DMS 273 (cell line): ENCODE measurements at regions not wholly inside any gene's neighbourhood (a gene's known extent, or its start where the extent isn't known, plus 50 kb on each side); places are given as distances from the start of the nearest gene placed in this dataset.
"Not testable (repeated sequence)": the region's sequence is repeated elsewhere in the genome, so short reads cannot be mapped to it uniquely, and the experiment has no call there.

Experiments
- DNase-seq: peaks from one replicate; lab custom pipeline; 2025; ENCODE audit not compliant: unreplicated experiment; lab: John Stamatoyannopoulos, UW

DNA sequence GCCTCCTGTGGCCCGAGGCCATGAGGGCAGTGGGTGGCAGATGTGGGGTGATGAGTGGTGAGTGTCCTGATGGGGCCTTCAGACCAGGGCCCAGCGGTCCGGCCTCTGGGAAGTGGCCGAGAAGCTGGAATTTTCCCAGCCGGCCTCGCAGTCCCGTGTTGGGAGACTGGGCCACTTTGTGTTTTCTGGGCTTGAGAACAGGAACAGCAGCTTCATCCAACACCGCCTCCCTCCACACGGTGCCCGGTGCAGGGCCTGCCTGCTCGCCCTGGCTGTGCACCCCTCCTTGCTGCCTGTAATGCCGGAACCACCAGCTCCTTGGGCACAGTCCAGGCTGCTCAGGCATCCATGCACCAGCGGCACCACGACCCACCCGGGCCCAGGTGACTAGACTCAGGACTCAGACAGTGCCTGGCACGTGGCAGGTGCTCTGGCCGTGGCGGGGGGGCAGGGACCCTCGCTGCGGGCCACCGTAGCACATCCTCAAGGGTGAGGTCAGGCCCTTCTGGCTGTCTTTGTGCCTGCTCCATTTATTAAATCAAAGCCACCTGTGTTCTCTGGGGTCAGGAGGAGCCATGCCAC lies 194.7 kb downstream of the BANP start:
- not testable (repeated sequence) for DNase-seq

DNA sequence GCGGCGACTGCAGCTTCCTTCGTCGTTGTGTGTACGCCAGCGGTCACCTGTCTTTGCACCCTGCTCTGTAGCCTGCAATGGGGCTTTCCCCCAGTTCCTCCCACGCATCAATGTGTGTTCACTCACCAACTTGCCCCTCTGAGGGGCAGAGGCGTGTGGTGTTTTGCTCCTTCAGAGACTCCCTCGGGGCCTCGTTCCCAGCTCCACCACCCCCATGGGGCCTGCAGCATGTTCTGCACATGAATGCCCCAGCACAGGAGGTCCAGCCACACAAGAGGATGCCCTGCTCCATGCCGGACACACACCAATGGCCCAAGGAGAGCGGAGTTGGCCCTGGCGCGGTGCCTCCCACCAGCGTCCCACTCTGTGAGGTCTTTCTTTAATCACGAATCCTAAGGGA lies 196.8 kb downstream of the BANP start:
- DNase-seq = not testable (repeated sequence)

DNA sequence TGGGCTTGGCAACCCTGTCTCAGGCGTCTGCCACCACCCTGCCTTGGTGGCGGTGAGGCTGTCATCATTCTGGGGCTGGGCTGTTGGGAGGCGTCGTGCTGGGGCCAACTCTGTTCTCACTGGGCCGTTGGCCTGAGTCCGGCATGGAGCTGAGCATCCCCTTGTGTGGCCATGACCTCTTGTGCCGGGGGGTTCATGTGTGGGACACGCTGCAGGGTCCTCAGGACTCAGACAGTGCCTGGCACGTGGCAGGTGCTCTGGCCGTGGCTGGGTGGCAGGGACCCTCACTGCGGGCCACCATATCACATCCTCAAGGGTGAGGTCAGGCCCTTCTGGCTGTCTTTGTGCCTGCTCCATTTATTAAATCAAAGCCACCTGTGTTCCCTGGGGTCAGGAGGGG lies 197.4 kb downstream of the BANP start:
- DNase-seq = not testable (repeated sequence)

DNA sequence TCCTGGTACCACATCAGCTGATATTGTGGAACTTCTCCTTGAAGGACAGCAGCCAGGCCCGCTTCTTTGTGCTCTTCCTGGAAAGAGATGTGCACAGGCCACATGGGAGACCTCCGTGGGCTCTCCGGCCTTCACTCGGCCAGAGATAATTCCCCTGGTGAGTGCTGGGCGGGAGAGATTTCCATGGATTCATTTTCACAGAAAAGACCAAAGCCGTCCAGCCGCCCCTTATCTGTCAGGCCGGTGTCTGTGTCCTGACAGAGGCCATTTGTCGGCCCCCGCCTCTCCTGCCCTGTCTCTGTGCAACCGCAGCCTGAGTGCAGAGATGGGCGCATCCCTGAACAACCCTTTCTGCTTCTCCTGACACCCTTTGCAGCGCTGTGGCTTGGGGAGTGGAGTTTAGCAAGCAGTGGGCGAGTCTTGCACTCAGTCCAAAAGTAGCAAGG lies 197.9 kb downstream of the BANP start:
- DNase-seq = not testable (repeated sequence)

DNA sequence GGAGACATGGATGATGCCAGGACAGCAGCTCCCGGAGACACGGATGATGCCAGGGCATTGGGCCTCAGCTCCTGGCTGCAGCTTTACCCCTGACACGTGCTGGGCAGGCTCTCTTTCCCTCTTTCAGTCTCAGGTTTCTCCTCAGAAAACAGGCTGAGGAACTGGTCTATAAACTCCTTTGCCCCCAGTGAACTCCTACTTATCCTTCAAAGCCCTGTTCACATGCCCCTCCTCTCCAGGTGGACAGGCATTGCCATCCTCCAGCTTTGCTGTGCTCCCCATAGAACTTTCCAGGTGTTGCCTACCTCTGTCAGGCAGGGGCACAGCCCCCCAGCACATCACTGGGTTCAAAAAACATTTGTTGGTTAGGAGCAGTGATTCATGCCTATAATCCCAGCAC lies 198.4 kb downstream of the BANP start:
- DNase-seq = not testable (repeated sequence)

DNA sequence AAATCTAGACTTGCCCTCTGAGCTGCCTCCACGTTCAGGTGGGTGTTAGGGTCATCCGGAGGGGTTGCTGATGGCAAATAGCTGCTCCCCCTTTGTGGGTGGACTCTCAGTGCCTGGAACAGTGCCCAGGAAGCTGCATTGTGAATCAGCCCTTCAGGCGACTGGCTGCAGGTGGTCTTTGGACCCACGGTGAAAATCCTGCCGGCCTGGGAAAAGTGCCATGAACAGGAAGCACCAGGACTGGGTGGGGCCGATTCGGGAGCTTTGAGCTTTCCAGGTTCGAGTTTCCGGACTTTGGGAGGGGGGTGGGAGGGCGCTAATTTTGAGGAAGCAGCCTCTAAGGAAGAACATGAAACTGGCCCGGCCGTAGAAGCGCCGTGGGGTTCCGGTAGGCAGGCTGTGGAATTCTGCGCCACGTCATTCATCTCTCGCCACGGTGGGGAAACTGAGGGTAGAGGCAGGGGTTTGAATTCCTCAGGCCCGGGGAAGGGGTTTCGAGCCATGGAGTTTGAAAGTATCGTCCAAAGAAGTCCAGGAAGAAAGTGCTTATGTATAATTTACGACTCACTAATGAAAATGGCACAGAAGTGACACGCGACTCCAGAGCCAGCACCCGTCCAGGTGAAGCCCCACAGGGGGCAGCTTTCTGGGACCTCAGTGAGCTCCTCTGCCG lies 199.4 kb downstream of the BANP start:
- DNase-seq = not testable (repeated sequence)

DNA sequence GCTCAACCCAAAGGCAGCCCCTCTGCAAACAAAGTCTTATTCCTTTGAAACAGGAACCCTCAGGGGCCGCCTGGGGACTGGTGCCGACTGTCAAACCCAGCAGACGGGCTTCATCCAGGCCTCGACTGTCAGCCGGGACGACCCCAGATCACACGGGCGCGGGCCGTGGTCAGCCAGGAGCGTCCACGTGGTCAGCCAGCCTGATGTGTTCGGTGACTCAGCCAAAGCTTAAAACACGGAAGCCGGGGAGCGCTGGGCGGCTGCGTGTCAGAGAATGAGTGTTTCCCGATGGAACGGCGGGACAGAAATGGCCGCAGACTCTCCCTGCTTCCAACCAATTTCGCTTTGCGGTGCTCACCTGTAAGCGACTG lies 199.9 kb downstream of the BANP start:
- DNase-seq = not testable (repeated sequence)

DNA sequence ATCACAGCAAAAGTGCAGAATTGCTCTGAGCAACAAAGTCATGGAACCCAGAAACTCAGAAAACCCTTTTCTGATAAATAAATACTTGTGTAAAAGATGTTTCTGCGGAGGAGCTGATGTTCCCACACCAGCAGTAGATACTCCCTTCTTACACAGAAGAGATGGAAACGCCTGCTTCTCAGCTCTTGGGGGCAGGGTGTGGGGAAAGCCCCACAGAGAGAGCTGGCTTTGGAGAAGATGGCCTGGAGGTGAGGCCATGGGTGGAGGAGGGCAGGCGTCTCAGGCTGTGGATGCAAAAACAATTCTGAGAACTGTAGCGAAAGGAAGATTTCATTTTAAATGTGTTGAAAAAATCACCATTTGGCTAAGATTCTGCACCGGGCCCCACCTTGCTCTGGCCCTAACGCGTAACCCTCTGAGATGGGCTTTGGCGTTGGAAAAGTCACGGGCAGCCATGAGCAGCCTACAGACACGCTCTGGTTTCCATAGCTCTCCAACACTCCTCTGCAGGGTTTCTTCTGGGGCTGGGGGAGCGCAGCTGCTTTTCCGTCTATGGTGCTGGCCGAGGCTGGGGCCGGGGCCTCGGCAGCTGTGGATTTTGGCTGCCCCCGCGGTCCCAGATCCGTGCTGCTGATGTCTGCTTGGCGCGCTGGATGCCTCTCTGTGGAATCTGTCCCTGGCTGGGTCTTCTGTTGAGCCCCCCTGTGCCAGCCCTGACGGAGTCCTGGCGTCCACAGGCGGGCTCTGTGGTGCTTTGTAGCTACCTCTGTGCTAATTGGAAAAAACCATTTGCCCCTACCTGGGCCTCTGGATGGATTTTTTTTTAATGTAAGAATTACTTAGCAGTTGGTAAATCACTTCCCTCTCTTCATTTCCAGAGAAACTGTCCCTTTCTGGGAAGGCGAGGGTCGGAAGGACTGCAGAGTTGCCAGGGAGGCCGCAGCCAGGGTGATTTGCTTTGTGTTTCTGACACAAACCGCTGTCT lies 200.9 kb downstream of the BANP start:
- DNase-seq = not testable (repeated sequence)

DNA sequence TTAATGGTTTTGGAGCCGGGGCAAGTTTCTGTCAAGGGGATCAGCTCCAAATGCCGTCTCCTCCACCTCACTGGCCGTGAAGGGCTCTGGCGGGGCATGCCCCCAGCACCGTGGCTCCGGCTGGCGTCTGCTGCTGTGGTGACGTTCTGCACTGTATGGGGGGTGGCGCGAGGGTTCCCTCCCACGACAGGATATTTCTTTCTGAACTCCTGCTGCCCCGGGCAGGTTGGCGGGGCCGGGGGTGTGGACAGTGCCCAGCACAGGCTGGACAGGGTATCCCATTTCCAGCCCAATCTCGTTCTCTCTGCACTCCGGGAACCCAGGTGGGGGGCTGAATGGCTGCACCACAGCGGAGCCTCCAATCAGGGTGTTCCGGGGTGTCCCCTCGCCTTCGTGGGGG lies 201.6 kb downstream of the BANP start:
- not testable (repeated sequence) for DNase-seq

DNA sequence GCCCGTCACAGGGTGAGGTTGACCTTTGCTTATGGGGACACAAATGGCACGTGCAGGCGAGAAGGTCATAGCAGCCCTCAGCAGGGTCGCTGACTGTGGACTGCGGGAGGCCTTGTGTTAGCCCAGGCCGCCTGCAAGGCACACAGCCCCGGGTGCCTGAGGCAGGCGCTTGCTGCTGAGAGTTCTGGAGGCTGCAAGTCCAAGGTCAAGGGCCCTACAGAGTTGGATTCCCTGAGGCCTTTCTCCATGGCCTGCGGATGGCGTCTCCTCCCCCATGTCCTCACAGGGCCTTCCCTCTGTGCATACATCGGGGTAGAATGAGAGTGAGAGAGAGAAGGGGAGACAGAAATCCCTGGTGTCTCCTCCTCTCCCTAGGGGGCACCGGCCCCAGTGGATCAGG lies 202.3 kb downstream of the BANP start:
- DNase-seq = not testable (repeated sequence)

DNA sequence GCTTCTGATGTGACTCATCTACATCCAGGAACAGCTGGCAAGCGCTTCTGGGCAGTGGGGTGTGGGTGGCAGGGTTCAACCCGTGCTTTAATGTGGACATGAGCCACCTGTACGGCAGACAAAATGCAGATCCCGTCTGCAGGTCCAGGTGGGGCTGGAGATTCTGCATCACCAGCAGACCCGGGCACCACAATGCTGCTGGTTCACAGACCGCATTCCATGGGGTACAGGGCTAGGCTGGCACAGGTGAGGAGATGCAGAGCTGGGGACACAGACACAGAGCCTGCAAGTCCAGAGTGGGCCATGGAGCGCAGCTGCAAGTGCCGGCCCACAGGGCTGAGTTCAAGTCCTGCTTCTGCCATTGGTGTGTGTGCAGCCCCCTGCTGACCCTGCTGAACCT lies 203.7 kb downstream of the BANP start:
- DNase-seq = not testable (repeated sequence)

DNA sequence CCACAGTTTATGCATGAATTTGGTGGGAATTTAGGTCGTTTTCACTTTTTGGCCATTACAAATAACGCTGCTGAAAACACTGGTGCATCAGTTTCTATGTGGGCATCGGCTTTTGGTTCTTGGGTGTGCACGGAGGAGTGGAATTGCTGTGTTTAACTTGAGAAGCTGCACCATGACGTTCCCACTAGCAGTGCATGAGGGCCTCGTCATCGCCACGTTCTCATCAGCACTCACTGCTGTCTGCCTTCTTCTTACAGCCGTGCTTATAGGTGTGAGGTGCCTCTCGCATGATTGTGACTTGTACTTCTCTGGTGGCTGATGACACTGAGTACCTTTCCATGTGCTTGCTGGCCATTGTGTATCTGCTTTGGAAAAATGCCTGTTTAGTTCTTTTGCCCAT lies 204.4 kb downstream of the BANP start:
- not testable (repeated sequence) for DNase-seq

DNA sequence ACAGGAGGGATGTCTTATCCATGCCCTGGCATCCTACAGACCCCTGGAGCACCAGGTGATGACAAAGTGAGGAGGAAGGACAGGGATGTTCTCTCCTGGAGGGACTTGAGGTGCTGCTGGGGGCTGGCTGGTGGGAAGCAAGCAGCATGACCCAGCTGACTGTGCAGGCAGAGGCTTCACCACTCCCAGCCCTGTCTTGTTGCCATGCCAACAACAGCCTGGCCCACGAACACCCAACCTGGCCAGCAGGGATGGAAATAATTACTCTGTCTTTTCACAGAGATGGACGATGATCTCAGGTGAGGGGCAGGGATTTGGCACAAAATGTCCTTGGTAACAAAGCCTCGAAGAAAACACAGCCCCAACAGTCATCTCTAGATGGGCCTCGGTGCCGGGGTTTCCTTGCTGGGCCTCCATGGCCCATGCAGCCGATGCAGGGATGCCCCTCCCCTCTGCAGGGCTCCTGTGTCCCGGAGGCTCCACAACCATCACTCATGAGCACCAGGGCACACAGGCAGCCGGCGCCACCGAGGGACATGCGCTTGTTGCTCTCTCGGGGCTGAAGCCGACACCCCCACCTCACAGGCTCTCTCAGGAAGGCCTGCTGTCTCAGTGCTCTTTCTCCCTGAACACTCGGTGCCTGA lies 205.5 kb downstream of the BANP start:
- DNase-seq = not testable (repeated sequence)

DNA sequence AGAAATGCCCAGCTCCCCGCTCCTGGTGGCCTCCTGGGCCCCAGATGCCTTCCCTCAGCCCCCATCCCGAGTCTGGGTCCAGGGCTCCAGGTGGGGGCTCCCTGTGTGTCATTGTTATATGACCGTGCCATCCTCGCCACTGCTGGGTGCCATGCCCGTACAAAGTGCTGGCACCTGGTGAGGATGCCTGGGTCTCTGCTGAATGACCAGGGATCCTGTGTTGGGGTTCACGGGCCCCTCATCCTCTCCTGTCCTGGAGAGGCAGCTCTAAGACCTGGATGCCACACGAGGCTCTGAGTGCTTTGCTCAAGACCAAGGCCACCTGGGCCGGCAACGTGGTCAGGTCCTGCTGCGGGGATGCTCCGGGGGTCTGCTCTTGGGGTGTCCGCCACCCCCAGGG lies 206.5 kb downstream of the BANP start:
- not testable (repeated sequence) for DNase-seq

DNA sequence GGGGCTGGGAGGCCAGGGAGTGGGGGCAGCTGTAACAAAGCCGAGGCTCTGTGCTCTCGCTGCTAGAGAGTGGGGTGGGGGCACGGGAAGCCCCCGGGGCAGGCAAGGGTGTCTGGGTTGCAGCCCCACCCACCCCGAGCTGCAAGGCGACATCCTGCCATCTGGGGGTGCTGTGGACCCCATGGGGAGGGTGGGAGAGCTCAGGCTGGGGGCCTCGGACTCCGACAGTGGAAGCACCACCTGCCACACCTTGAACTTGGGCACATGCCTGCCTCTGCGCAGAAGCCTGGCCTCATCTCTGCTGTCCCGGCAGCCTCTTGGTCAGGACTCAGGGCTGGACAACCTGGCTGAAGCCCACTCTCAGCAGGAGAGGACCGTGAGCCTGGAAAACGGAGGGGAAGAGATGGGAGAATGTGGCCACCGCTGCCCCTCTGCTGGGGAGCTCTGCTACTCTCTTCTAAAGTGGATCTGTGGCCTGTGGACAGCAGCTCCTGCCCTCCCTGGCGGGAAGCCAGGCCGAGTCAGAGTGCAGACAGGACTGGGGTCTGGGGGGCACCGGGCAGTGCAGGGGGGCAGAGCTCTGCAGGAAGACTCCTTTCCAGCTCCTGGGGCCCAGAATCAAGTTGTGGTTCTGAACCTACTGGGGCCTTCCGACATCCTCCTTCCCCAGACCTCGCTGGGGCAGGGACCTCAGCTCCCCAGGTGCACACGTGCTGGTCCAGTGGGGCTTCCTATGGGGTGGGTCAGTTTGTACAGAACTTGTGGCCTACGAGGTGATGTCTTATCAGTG lies 207.2 kb downstream of the BANP start:
- not testable (repeated sequence) for DNase-seq

DNA sequence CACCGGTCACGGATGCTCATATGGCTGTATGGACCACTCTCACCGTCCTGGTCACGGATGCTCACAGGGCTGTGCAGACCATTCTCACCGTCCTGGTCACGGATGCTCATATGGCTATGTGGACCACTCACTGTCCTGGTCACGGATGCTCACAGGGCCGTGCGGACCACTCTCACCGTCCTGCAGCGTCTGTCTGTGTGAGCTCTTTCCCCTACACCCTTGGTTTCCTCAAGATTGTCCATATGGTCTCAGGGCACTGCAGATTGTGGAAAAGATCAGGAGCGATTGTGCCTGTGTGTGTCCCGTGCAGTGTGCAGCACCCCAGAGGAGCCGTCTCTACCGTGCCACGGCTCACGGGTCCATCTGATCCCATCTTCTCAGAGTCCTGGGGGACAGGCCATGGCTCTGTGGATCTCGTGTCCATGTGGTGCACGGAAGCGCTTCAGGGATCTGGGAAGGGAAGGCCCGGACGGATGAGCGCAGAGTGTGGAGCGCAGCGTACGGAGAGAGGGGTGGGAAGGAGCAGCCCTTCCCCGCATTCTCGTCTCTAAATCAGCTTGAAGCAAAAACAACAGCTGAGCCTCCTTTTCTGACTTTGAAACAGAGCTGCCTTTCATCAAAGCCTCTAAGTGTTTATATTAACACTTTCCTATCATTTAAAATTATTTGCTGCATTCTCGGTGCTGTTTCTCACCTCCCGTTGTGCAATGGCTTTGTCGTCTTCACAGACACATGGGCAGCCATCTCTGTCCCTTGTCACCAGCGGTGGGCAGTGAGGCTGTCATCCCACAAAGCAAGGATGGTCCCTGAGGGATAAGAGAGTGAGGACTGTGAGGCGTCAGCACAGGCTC lies 208.0 kb downstream of the BANP start:
- not testable (repeated sequence) for DNase-seq

DNA sequence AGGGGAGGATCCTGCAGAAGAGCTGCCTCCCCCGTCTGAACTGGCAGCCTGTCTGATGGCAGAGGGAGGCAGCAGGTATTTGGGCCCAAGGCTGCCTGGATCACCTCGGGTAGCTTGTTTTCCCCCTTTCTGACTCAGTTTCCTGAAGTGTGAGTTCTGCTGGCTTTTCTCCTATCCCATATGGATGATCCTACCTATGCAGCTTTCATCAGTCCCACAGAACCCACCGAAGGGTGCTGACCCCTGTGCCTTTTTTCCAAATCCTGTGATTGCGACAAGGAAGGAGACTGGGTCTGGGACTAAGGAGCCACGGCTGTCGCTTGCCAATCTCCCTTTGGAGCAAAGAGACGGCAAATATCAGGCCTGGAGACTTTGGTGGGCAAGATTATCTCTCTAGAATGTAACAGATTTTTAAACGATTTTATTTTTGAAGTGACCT lies 208.7 kb downstream of the BANP start:
- DNase-seq = not testable (repeated sequence)

DNA sequence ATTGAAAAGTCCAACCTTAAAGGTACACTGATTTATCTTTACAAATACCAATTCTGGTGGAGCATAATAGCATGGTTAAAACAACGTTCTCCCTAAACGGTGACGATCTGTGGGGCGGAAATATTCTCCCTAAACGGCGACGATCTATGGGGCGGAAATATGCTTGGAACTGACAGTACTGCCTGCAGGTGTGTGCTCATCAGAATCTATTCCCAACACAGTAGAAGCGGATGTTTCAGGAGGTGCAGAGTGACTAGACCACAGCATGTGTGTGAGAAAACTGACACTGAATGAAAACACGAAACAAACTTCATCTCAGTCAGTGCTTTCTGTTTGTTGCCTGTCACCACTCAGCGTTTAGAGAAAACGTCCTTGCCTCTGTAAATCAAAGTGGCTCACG lies 210.0 kb downstream of the BANP start:
- DNase-seq = not testable (repeated sequence)

DNA sequence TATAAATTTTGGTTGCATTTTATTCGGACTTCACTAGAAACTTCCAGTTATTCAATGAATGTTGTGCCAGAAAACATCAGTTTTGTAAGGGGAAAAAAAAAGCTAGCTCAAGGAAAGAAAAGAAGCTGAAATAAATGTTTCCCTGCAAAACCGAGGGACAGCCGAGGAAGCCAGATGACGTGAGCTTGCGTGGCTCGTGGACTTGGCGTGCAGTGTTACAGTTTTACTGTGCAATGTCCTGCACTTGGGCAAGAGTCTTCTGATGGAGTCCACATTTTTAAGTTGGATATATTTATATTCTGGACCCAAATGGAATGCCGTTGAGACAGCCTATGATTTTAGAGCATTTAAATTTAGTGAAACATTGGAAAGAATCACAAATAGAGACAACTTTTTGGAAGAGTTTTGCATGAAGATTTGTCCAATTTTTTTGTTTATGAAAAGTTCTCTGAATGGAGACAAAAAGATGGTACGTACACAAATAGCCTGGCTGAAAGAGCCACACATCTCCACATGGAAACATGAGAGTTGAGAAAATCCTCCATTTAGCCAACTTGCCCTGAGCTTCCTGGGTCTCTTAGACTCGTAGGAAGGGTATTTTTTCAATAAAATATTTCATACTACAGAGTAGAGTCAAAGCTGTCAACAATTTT lies 210.5 kb downstream of the BANP start:
- DNase-seq = not testable (repeated sequence)
